CD8-positive, alpha-beta memory T cell (primary cell): ENCODE measurements at regions not wholly inside any gene's neighbourhood (a gene's known extent, or its start where the extent isn't known, plus 50 kb on each side); places are given as distances from the start of the nearest gene placed in this dataset.

Experiments used
- CTCF ChIA-PET: fragments of 350-600 bp; sonication (Branson Sonifier 250); formaldehyde crosslinking; loops from one replicate; lab custom pipeline; 2021; ENCODE audit warnings: antibody characterized with exemption; lab: Charles Lee
- POLR2A ChIA-PET: fragments of 350-600 bp; sonication (Branson Sonifier 250); formaldehyde crosslinking; loops from one replicate; lab custom pipeline; 2021; ENCODE audit warnings: antibody characterized with exemption; lab: Charles Lee
- DNase-seq, 5 donors: peaks; one replicate each; pipeline versions ENCODE4 v3.0.0 to v3.0.0-alpha.2; 2020 to 2022; ENCODE audit warnings: mixed read lengths in 1 of 5
- H3K27ac ChIP-seq: one replicate; pipeline ENCODE4 v1.7.0; 2013; ENCODE audit warnings: low read depth, mild to moderate bottlenecking, low read length, moderate library complexity
- H3K27me3 ChIP-seq: 2 replicates; pipeline ENCODE4 v1.7.0; 2013; ENCODE audit warnings: low read length, mild to moderate bottlenecking; ENCODE audit not compliant: insufficient read depth, poor library complexity, severe bottlenecking
- H3K36me3 ChIP-seq: 2 replicates; pipeline ENCODE4 v1.7.0; 2013; ENCODE audit warnings: mild to moderate bottlenecking, low read length, moderate library complexity; ENCODE audit not compliant: insufficient read depth
- H3K4me1 ChIP-seq: 2 replicates; pipeline ENCODE4 v1.7.0; 2013; ENCODE audit warnings: mild to moderate bottlenecking, low read length, moderate library complexity; ENCODE audit not compliant: insufficient read depth
- H3K4me3 ChIP-seq: 2 replicates; pipeline ENCODE4 v1.7.0; 2013; ENCODE audit warnings: mild to moderate bottlenecking, low read length
- H3K9me3 ChIP-seq: 2 replicates; pipeline ENCODE4 v1.7.0; 2013; ENCODE audit warnings: mild to moderate bottlenecking, low read length
- H3K27ac Mint-ChIP-seq, 8 donors: one replicate each; pipeline ENCODE4 v1.8.0; 2020 to 2021; ENCODE audit warnings: mixed read lengths in 8 of 8, mild to moderate bottlenecking in 6 of 8, inconsistent platforms in 3 of 8, moderate library complexity in 3 of 8
- H3K27me3 Mint-ChIP-seq, 2 donors: one replicate each; pipeline ENCODE4 v1.8.0; 2020 to 2021; ENCODE audit warnings: mixed read lengths in 2 of 2, mild to moderate bottlenecking in 1 of 2, moderate library complexity in 1 of 2
- H3K36me3 Mint-ChIP-seq, 3 donors: one replicate each; pipeline ENCODE4 v1.8.0; 2020 to 2021; ENCODE audit warnings: mixed read lengths in 3 of 3, inconsistent platforms in 1 of 3, mild to moderate bottlenecking in 1 of 3
- H3K4me1 Mint-ChIP-seq, 3 donors: one replicate each; pipeline ENCODE4 v1.8.0; 2020 to 2021; ENCODE audit warnings: mixed read lengths in 3 of 3, inconsistent platforms in 1 of 3, mild to moderate bottlenecking in 1 of 3
- H3K4me3 Mint-ChIP-seq, 7 donors: one replicate each; pipeline ENCODE4 v1.8.0; 2020 to 2021; ENCODE audit warnings: mixed read lengths in 7 of 7, mild to moderate bottlenecking in 6 of 7, moderate library complexity in 4 of 7, inconsistent platforms in 2 of 7
- H3K9me3 Mint-ChIP-seq, 5 donors: one replicate each; pipeline ENCODE4 v1.8.0; 2020 to 2022; ENCODE audit warnings: mixed read lengths in 5 of 5, mild to moderate bottlenecking in 3 of 5, moderate library complexity in 2 of 5, inconsistent platforms in 1 of 5

GRCh38 chr13:50200569-50200968 is 185.3 kb downstream of the KCNRG start:
- peaks cover 0 to 6% (median 5%) of the 10 kb centered on the region in 3 donors for H3K4me1 Mint-ChIP-seq
- DNase-seq: no peak
- peaks cover 0 to 22% (median 2%) of the 10 kb centered on the region in 3 donors for H3K36me3 Mint-ChIP-seq
- no peaks in the 10 kb centered on the region for H3K9me3 Mint-ChIP-seq
- H3K27ac Mint-ChIP-seq: no peak overlapping the region
- ChIA-PET POLR2A (no interaction called here), CTCF (interaction anchor here (1.8 kb wide), 1 partner anchor 8 kb away, joined by 5 read pairs; no protein-coding TSS in a partner anchor)
- peaks cover 0 to 2% of the 10 kb centered on the region in 2 donors for H3K27me3 Mint-ChIP-seq
- Histone ChIP-seq H3K4me1 (no peaks in the 10 kb centered on the region), H3K36me3 (no peaks in the 10 kb centered on the region), H3K27me3 (no peaks in the 10 kb centered on the region), H3K9me3 (no peaks in the 10 kb centered on the region), H3K4me3 (no peak overlapping the region), H3K27ac (no peak overlapping the region)
- no peak overlapping the region for H3K4me3 Mint-ChIP-seq

GRCh38 chr13:50200988-50201387 is 185.7 kb downstream of the KCNRG start:
- H3K27ac Mint-ChIP-seq: no peak overlapping the region
- Histone ChIP-seq H3K4me1 (no peaks in the 10 kb centered on the region), H3K9me3 (no peaks in the 10 kb centered on the region), H3K27ac (no peak overlapping the region), H3K36me3 (no peaks in the 10 kb centered on the region), H3K27me3 (no peaks in the 10 kb centered on the region), H3K4me3 (no peak overlapping the region)
- peaks cover 0 to 22% (median 2%) of the 10 kb centered on the region in 3 donors for H3K36me3 Mint-ChIP-seq
- ChIA-PET CTCF (interaction anchor here (1.8 kb wide), 1 partner anchor 9 kb away, joined by 5 read pairs; no protein-coding TSS in a partner anchor), POLR2A (no interaction called here)
- no peak for DNase-seq
- no peaks in the 10 kb centered on the region for H3K9me3 Mint-ChIP-seq
- H3K4me3 Mint-ChIP-seq: no peak overlapping the region
- peaks cover 0 to 2% of the 10 kb centered on the region in 2 donors for H3K27me3 Mint-ChIP-seq
- peaks cover 0 to 6% (median 5%) of the 10 kb centered on the region in 3 donors for H3K4me1 Mint-ChIP-seq

- CTCF ChIA-PET: no interaction called here
- no peak for DNase-seq
- Histone ChIP-seq H3K4me3 (no peak overlapping the region), H3K4me1 (no peaks in the 10 kb centered on the region), H3K27me3 (no peaks in the 10 kb centered on the region), H3K36me3 (no peaks in the 10 kb centered on the region), H3K27ac (no peak overlapping the region), H3K9me3 (no peaks in the 10 kb centered on the region)
- Mint-ChIP-seq H3K36me3 (peaks cover 0 to 12% (median 0%) of the 10 kb centered on the region in 3 donors), H3K4me1 (peaks cover 0 to 6% (median 5%) of the 10 kb centered on the region in 3 donors), H3K9me3 (no peaks in the 10 kb centered on the region), H3K27me3 (peaks cover 0 to 2% of the 10 kb centered on the region in 2 donors), H3K4me3 (no peak overlapping the region), H3K27ac (peak overlapping the region in 2 of 8 donors; percentile 67 to 84)
- POLR2A ChIA-PET: no interaction called here
Observed at GRCh38 chr13:50202485-50202884, 187.2 kb downstream of the KCNRG start.

GRCh38 chr13:50203256-50203941 is 188.2 kb downstream of the KCNRG start:
- no peak for DNase-seq
- Mint-ChIP-seq H3K27ac (no peak overlapping the region), H3K27me3 (peaks cover 0 to 2% of the 10 kb centered on the region in 2 donors), H3K4me3 (no peak overlapping the region), H3K36me3 (peaks cover 0 to 12% (median 0%) of the 10 kb centered on the region in 3 donors), H3K9me3 (no peaks in the 10 kb centered on the region), H3K4me1 (peaks cover under 1 to 6% (median 5%) of the 10 kb centered on the region in 3 donors)
- no peak overlapping the region for H3K27ac ChIP-seq
- no peaks in the 10 kb centered on the region for H3K27me3 ChIP-seq
- H3K4me3 ChIP-seq: no peak overlapping the region
- ChIA-PET POLR2A (no interaction called here), CTCF (no interaction called here)
- no peaks in the 10 kb centered on the region for H3K4me1 ChIP-seq
- H3K36me3 ChIP-seq: no peaks in the 10 kb centered on the region
- H3K9me3 ChIP-seq: no peaks in the 10 kb centered on the region

- no peaks in the 10 kb centered on the region for H3K36me3 Mint-ChIP-seq
- no peaks in the 10 kb centered on the region for H3K4me1 ChIP-seq
- H3K27ac ChIP-seq: no peak overlapping the region
- H3K27me3 ChIP-seq: no peaks in the 10 kb centered on the region
- H3K4me3 Mint-ChIP-seq: no peak overlapping the region
- no peak overlapping the region for H3K4me3 ChIP-seq
- no peak overlapping the region for H3K27ac Mint-ChIP-seq
- peaks cover 6 to 12% (median 7%) of the 10 kb centered on the region in 3 donors for H3K4me1 Mint-ChIP-seq
- H3K9me3 ChIP-seq: no peaks in the 10 kb centered on the region
- POLR2A ChIA-PET: no interaction called here
- no peak for DNase-seq
- H3K27me3 Mint-ChIP-seq: peaks cover 0 to 2% of the 10 kb centered on the region in 2 donors
- no peaks in the 10 kb centered on the region for H3K36me3 ChIP-seq
- H3K9me3 Mint-ChIP-seq: no peaks in the 10 kb centered on the region
- CTCF ChIA-PET: interaction anchor here (1.8 kb wide), 1 partner anchor 13 kb away, joined by 4 read pairs; no protein-coding TSS in a partner anchor
Observed at GRCh38 chr13:50205581-50205980, 190.3 kb downstream of the KCNRG start.

GRCh38 chr13:50208826-50209335 is 193.6 kb downstream of the KCNRG start:
- Mint-ChIP-seq H3K9me3 (peaks cover 3 to 16% (median 13%) of the 10 kb centered on the region in 5 donors), H3K36me3 (peaks cover 1 to 4% (median 2%) of the 10 kb centered on the region in 3 donors), H3K4me3 (no peak overlapping the region), H3K27me3 (no peaks in the 10 kb centered on the region), H3K4me1 (peaks cover 1 to 7% (median 6%) of the 10 kb centered on the region in 3 donors), H3K27ac (peak overlapping the region in 1 of 8 donors; percentile 95)
- H3K9me3 ChIP-seq: peaks cover 4% of the 10 kb centered on the region
- no peak for DNase-seq
- no peaks in the 10 kb centered on the region for H3K4me1 ChIP-seq
- no peak overlapping the region for H3K4me3 ChIP-seq
- ChIA-PET CTCF (no interaction called here), POLR2A (no interaction called here)
- no peaks in the 10 kb centered on the region for H3K27me3 ChIP-seq
- H3K36me3 ChIP-seq: no peaks in the 10 kb centered on the region
- peak overlapping the region; percentile 21 for H3K27ac ChIP-seq

GRCh38 chr13:50209631-50210030 is 194.4 kb downstream of the KCNRG start:
- H3K9me3 Mint-ChIP-seq: peaks cover 3 to 18% (median 16%) of the 10 kb centered on the region in 5 donors
- ChIA-PET CTCF (no interaction called here), POLR2A (no interaction called here)

GRCh38 chr13:50213526-50213925 is 198.3 kb downstream of the KCNRG start:
- no peaks in the 10 kb centered on the region for H3K27me3 ChIP-seq
- peaks cover 4 to 36% (median 5%) of the 10 kb centered on the region in 3 donors for H3K36me3 Mint-ChIP-seq
- H3K27me3 Mint-ChIP-seq: no peaks in the 10 kb centered on the region
- CTCF ChIA-PET: no interaction called here
- H3K9me3 Mint-ChIP-seq: peaks cover 13 to 34% (median 30%) of the 10 kb centered on the region in 5 donors
- H3K4me1 Mint-ChIP-seq: peaks cover 20 to 29% (median 23%) of the 10 kb centered on the region in 3 donors
- H3K4me1 ChIP-seq: peaks cover 7% of the 10 kb centered on the region
- H3K4me3 ChIP-seq: no peak overlapping the region
- H3K9me3 ChIP-seq: peaks cover 4% of the 10 kb centered on the region
- no peak for DNase-seq
- H3K27ac Mint-ChIP-seq: no peak overlapping the region
- H3K27ac ChIP-seq: no peak overlapping the region
- no peaks in the 10 kb centered on the region for H3K36me3 ChIP-seq
- POLR2A ChIA-PET: no interaction called here
- H3K4me3 Mint-ChIP-seq: no peak overlapping the region

More at GRCh38 chr13:50209631-50210030, 194.4 kb downstream of the KCNRG start:
- no peak overlapping the region for H3K27ac ChIP-seq
- Mint-ChIP-seq H3K27me3 (no peaks in the 10 kb centered on the region), H3K27ac (no peak overlapping the region), H3K36me3 (peaks cover 1 to 11% (median 2%) of the 10 kb centered on the region in 3 donors), H3K4me3 (no peak overlapping the region), H3K4me1 (peaks cover 7 to 13% (median 12%) of the 10 kb centered on the region in 3 donors)
- no peaks in the 10 kb centered on the region for H3K27me3 ChIP-seq
- H3K9me3 ChIP-seq: peaks cover 4% of the 10 kb centered on the region
- DNase-seq: no peak
- H3K36me3 ChIP-seq: no peaks in the 10 kb centered on the region
- H3K4me1 ChIP-seq: no peaks in the 10 kb centered on the region
- no peak overlapping the region for H3K4me3 ChIP-seq
